ENCODE measurements at regions not wholly inside any gene's neighbourhood (a gene's known extent, or its start where the extent isn't known, plus 50 kb on each side); places are given as distances from the start of the nearest gene placed in this dataset.
"Not testable (repeated sequence)": the region's sequence is repeated elsewhere in the genome, so short reads cannot be mapped to it uniquely, and the experiment has no call there.

DNA sequence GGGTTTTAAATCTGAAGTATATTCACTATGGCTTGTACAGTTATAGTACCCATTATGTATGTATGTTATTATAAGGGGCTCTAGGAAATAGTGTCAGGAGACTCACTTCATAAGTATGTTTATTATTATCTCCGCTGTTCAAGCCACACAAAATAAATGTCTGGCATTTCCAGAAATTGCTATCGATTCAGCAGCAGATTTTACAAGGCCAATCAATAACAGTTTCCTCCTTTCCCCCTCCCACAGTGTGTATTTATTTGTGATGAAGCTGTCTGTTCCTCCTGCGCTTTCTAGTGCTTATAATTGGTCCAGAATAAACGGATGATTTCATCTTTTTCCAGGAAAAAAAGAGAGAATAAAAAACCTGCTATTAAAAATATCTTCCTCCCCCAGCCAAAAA is 134.2 kb upstream of the LPP start:
- H4K20me1 ChIP-seq = no peaks in the 10 kb centered on the region
- H3K4me3 ChIP-seq = no peak overlapping the region
- TF ChIP-seq Cebpa-rat (IDR thresholded peaks at IDR 0.05) = no peak
- no peak overlapping the region for H3K9ac ChIP-seq
- H3K27ac ChIP-seq = no peak overlapping the region
- peaks cover 4 to 27% (median 14%) of the 10 kb centered on the region in 11 experiments; a peak in 15 of 22 replicates for H3K9me3 ChIP-seq (replicated peaks in 1 of 11)
- H3K4me2 ChIP-seq = no peak overlapping the region
- H3K4me1 ChIP-seq = peaks cover 0 to 19% (median 3%) of the 10 kb centered on the region in 10 experiments; a peak in 8 of 20 replicates
- no peaks in the 10 kb centered on the region for H3K27me3 ChIP-seq
- no peaks in the 10 kb centered on the region for H3K36me3 ChIP-seq

DNA sequence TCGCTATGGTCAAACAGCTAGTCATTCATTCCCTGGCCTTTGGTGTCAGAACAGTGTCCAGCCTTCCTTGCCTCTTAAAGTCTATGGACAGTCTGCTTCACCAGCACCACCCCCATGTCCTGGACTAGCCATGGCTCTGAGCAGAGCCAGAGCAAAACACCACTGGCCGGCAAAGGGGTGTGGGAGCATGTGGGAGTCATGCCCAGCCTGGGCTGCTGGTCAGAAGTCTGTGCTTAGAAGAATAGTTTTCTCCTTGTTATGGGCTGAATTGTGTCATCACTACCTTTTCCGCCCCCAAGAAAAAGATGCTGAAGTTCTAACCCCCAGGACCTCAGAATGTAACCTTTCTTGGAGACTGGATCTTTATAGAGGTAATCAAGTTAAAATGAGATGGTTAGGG is 132.9 kb upstream of the LPP start:
- H3K4me3 ChIP-seq = no peak overlapping the region
- no peaks in the 10 kb centered on the region for H3K36me3 ChIP-seq
- H4K20me1 ChIP-seq = no peaks in the 10 kb centered on the region
- TF ChIP-seq Cebpa-rat (IDR thresholded peaks at IDR 0.05) = no peak
- peaks cover 0 to 19% (median 3%) of the 10 kb centered on the region in 10 experiments; a peak in 8 of 20 replicates for H3K4me1 ChIP-seq
- H3K27me3 ChIP-seq = no peaks in the 10 kb centered on the region
- H3K4me2 ChIP-seq = peak overlapping the region in 3 of 11 experiments; percentile 46 to 84 (median 55); a peak in 6 of 22 replicates
- H3K9ac ChIP-seq = no peak overlapping the region
- H3K9me3 ChIP-seq (replicated peaks in 1 of 11) = peaks cover 4 to 27% (median 14%) of the 10 kb centered on the region in 11 experiments; a peak in 15 of 22 replicates
- peak overlapping the region in 2 of 11 experiments; percentile 59 to 73; a peak in 4 of 22 replicates for H3K27ac ChIP-seq

DNA sequence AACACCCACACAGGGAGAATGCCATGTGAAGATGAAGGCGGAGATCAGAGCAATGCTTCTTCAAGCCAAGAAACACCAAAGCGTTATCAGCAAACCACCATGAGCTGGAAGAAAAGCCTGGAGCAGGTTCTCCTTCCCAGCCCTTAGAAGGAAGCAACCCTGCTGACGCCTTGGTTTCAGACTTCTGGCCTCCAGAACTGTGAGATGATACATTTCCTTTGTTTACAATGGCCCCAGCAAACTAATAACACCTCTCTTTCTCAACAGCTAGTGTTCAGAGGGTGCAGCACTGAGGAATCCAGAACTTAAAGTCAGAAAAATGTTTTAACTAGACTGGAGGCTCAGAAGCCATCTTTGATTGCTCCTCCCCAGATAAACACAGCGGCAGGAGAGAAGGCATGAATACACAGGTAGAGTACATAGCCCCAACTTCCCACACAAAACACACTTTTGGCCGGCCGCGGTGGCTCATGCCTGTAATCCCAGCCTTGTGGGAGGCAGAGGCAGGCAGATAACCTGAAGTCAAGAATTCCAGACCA is 132.4 kb upstream of the LPP start:
- H4K20me1 ChIP-seq = no peaks in the 10 kb centered on the region
- peak overlapping the region in 3 of 11 experiments; percentile 46 to 84 (median 55); a peak in 6 of 22 replicates for H3K4me2 ChIP-seq
- H3K9ac ChIP-seq = peak overlapping the region in 1 of 11 experiments; percentile 41; a peak in 2 of 22 replicates
- peaks cover 0 to 19% (median 3%) of the 10 kb centered on the region in 10 experiments; a peak in 8 of 20 replicates for H3K4me1 ChIP-seq
- TF ChIP-seq Cebpa-rat (IDR thresholded peaks at IDR 0.05) = no peak
- H3K27me3 ChIP-seq = no peaks in the 10 kb centered on the region
- H3K9me3 ChIP-seq (replicated peaks in 1 of 11) = peaks cover 4 to 27% (median 14%) of the 10 kb centered on the region in 11 experiments; a peak in 15 of 22 replicates
- H3K4me3 ChIP-seq = no peak overlapping the region
- H3K27ac ChIP-seq = peak overlapping the region in 3 of 11 experiments; percentile 19 to 73 (median 59); a peak in 4 of 22 replicates
- H3K36me3 ChIP-seq = no peaks in the 10 kb centered on the region

DNA sequence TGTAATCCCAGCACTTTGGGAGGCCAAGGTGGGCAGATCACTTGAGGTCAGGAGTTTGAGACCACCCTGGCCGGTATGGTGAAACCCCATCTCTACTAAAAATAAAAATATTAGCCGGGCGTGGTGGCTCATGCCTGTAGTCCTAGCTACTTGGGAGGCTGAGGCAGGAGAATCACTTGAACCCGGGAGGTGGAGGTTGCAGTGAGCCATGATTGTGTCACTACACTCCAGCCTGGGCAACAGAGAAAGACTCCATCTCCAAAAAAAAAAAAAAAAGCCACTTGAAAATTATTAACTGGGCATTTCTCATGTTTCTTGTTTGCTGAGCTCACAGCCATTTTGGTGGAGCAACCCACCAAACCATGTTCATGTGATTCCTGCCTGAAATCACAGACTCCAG is 131.1 kb upstream of the LPP start:
- H3K27me3 ChIP-seq, H3K4me2 ChIP-seq, H4K20me1 ChIP-seq: not testable (repeated sequence)

DNA sequence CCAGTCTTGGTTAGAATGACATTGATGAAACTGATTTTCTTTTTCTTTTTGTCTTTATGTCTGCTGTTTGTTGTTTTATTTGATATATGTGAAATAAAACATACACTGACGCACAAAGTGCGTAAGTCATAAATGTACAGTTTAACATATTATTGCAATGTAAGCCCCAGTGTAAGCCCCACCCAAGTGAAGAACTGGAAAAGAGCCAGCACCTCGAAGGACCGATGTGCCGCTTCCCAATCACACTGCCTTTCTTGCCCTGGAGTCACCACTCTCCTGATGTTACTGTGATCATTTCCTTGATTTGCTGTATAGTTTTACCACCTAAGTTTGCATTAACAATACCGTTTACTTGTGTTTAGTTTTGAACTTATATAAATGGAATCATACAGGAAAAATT is 128.4 kb upstream of the LPP start:
- Histone ChIP-seq H3K4me1 (peaks cover 0 to 19% (median 0%) of the 10 kb centered on the region in 10 experiments; a peak in 6 of 20 replicates), H3K27me3 (no peaks in the 10 kb centered on the region), H3K9me3 (replicated peaks in 1 of 11) (peaks cover 4 to 26% (median 14%) of the 10 kb centered on the region in 11 experiments; a peak in 15 of 22 replicates), H3K4me3 (no peak overlapping the region), H3K27ac (no peak overlapping the region), H3K4me2 (no peak overlapping the region), H3K9ac (no peak overlapping the region), H4K20me1 (no peaks in the 10 kb centered on the region), H3K36me3 (no peaks in the 10 kb centered on the region)
- no peak for TF ChIP-seq Cebpa-rat (IDR thresholded peaks at IDR 0.05)

More for the DNA sequence above, 131.1 kb upstream of the LPP start:
- Histone ChIP-seq H3K4me1 (peaks cover 0 to 19% (median 2%) of the 10 kb centered on the region in 10 experiments; a peak in 8 of 20 replicates), H3K9me3 (replicated peaks in 1 of 11) (peaks cover 4 to 27% (median 14%) of the 10 kb centered on the region in 11 experiments; a peak in 15 of 22 replicates)
- H3K4me3 ChIP-seq, H3K36me3 ChIP-seq, H3K27ac ChIP-seq, H3K9ac ChIP-seq: not testable (repeated sequence)

DNA sequence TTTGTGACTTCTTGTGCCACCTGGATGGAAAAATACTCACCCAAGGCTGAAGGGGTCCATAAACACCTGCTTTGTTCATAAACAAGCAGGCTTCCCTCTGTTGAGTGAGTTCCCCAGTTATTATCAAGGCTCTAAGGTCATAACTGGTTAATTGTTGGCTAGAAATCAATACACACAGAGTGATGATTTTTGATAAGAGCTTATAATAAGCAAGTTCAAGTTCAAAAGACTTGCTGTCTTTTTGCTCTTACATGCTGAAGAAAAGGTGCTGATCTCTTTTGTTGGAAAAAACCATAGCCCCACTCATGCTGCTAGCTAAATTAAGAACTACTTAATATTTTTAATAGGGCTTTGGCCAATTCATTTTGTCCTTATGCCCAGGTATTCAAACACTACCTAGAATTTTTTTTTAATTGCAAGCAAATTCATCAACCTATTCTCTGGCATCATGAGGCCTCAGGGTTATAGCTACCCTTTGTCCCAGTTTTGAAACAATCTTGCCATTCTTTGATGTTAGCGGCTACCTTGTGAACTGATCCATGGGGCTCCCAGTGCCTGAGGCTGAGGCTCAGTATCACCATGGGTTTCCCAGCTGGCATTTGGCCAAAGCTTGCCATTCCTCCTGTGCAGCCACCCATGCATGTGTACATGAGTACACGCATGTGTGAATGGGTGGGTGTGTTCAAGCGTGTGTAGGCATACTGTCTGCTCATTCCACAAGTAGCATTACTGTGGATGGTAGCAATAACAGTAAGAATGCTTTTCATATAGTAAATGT is 127.6 kb upstream of the LPP start:
- H4K20me1 ChIP-seq = no peaks in the 10 kb centered on the region
- no peak overlapping the region for H3K27ac ChIP-seq
- TF ChIP-seq Cebpa-rat (IDR thresholded peaks at IDR 0.05) = no peak
- no peak overlapping the region for H3K4me2 ChIP-seq
- no peak overlapping the region for H3K9ac ChIP-seq
- peaks cover 4 to 19% (median 12%) of the 10 kb centered on the region in 11 experiments; a peak in 13 of 22 replicates for H3K9me3 ChIP-seq (replicated peaks in 1 of 11)
- no peak overlapping the region for H3K4me3 ChIP-seq
- peaks cover 6 to 12% (median 7%) of the 10 kb centered on the region in 10 experiments; a peak in 19 of 20 replicates for H3K4me1 ChIP-seq
- no peaks in the 10 kb centered on the region for H3K27me3 ChIP-seq
- H3K36me3 ChIP-seq = no peaks in the 10 kb centered on the region

DNA sequence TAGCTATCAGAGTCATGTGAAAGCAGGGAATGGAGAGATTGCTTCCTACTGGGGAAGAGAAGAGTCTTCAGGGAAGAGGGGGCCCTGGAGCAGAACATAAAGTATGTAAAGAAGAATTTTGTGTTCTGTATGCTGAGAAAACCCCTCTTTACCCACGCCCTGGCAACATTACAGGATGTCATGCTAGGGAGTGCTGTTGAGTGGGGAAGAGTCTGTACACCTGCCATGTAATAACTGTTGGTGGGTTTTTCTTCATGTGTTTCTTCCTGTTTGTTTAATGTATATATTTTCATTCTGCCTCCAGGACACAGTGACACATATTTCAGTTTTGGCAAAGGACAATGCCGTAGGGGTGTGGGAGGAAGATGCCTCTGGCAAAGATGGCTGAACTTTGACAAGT is 122.8 kb upstream of the LPP start:
- H4K20me1 ChIP-seq = no peaks in the 10 kb centered on the region
- no peak overlapping the region for H3K27ac ChIP-seq
- peaks cover 20 to 45% (median 36%) of the 10 kb centered on the region in 11 experiments; a peak in 21 of 22 replicates for H3K9me3 ChIP-seq (replicated peaks in 1 of 11)
- H3K4me1 ChIP-seq = peaks cover 3 to 27% (median 16%) of the 10 kb centered on the region in 10 experiments; a peak in 19 of 20 replicates
- H3K4me3 ChIP-seq = no peak overlapping the region
- H3K9ac ChIP-seq = no peak overlapping the region
- H3K27me3 ChIP-seq = no peaks in the 10 kb centered on the region
- peak overlapping the region in 7 of 11 experiments; percentile 10 to 74 (median 48); a peak in 14 of 22 replicates for H3K4me2 ChIP-seq
- no peak for TF ChIP-seq Cebpa-rat (IDR thresholded peaks at IDR 0.05)
- peaks cover 0 to 6% (median 0%) of the 10 kb centered on the region in 11 experiments; a peak in 2 of 22 replicates for H3K36me3 ChIP-seq

DNA sequence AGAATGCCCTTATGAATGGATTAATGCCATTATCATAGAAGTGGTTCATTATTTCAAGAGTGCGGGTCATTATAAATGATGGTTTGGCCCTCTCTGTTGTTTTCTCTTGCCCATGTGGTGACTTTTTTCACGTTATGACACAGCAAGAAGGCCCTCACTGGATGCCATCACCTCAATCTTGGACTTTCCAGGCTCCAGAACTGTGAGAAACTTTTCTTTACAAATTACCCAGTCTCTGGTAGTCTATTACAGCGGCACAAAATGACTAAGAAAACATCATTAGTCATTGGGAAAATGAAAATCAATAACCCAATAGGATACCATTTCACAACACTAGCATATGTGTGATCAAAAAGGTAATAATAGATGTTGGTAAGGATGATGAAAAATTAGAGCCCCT is 119.0 kb upstream of the LPP start:
- Histone ChIP-seq H3K4me2 (no peak overlapping the region), H3K4me1 (peaks cover 15 to 39% (median 32%) of the 10 kb centered on the region in 10 experiments), H3K4me3 (no peak overlapping the region), H4K20me1 (no peaks in the 10 kb centered on the region), H3K9me3 (replicated peaks in 1 of 11) (peaks cover 20 to 45% (median 41%) of the 10 kb centered on the region in 11 experiments; a peak in 21 of 22 replicates), H3K27me3 (no peaks in the 10 kb centered on the region), H3K9ac (no peak overlapping the region), H3K27ac (no peak overlapping the region), H3K36me3 (peaks cover 0 to 6% (median 0%) of the 10 kb centered on the region in 11 experiments; a peak in 2 of 22 replicates)
- TF ChIP-seq Cebpa-rat (IDR thresholded peaks at IDR 0.05) = no peak
